ENCODE measurements at regions not wholly inside any gene's neighbourhood (a gene's known extent, or its start where the extent isn't known, plus 50 kb on each side); places are given as distances from the start of the nearest gene placed in this dataset.
A peak's percentile ranks its signal among the peaks of the same experiment; 100 is the strongest.

- H3K4me1 ChIP-seq (ENCODE audit: control insufficient read depth, extremely low read depth, insufficient read depth, low read length): peaks cover 18% of the 10 kb centered on the region
- peak; percentile 88 to 98 for DNase-seq (ENCODE audit: low read depth in 2 of 2)
- no peaks in the 10 kb centered on the region for H3K36me3 ChIP-seq (ENCODE audit: control insufficient read depth, insufficient read depth, low read length)
- H3K4me3 ChIP-seq (replicated peaks in 1 of 4; ENCODE audit: control extremely low read depth in 1 of 4, insufficient read depth in 1 of 4, low read depth in 3 of 4, low read length in 4 of 4): peak overlapping the region in 1 of 4 experiments; percentile 16
- H3K79me2 ChIP-seq (ENCODE audit: control insufficient read depth, insufficient read depth, low read length): no peaks in the 10 kb centered on the region
- TF ChIP-seq EZH2 (IDR thresholded peaks at IDR 0.05; ENCODE audit: low read length, missing control alignments) (no peak), CTCF (conservative IDR thresholded peaks at IDR 0.05 in 1 of 2, IDR thresholded peaks at IDR 0.05 in 1 of 2; ENCODE audit: low read depth in 1 of 2, low read length in 2 of 2) (no peak)
- no peaks in the 10 kb centered on the region for H3K9me3 ChIP-seq (ENCODE audit: control insufficient read depth, insufficient read depth, low read depth, low read length)
- peak overlapping the region; percentile 63 for H3K9ac ChIP-seq (ENCODE audit: insufficient read depth, low read length)
- H2AFZ ChIP-seq (ENCODE audit: low read length): peak overlapping the region; percentile 66
- peak overlapping the region; percentile 73 for H3K4me2 ChIP-seq (ENCODE audit: extremely low read depth, insufficient read depth, low read length)
- peak overlapping the region; percentile 97 for H3K27ac ChIP-seq (ENCODE audit: insufficient read depth, low read length)
- no peaks in the 10 kb centered on the region for H4K20me1 ChIP-seq (ENCODE audit: control insufficient read depth, extremely low read depth, insufficient read depth, low read length)
- H3K27me3 ChIP-seq (ENCODE audit: control insufficient read depth, insufficient read depth, low read length): no peaks in the 10 kb centered on the region
Measured at GRCh38 chr12:116455540-116456329, 103.4 kb upstream of the MAP1LC3B2 start.

GRCh38 chr12:116456330-116457082 lies 102.7 kb upstream of the MAP1LC3B2 start:
- TF ChIP-seq CTCF (conservative IDR thresholded peaks at IDR 0.05 in 1 of 2, IDR thresholded peaks at IDR 0.05 in 1 of 2; ENCODE audit: low read depth in 1 of 2, low read length in 2 of 2): no peak
- no peak for TF ChIP-seq EZH2 (IDR thresholded peaks at IDR 0.05; ENCODE audit: low read length, missing control alignments)
- peak overlapping the region; percentile 66 for H2AFZ ChIP-seq (ENCODE audit: low read length)
- H3K4me3 ChIP-seq (replicated peaks in 1 of 4; ENCODE audit: control extremely low read depth in 1 of 4, insufficient read depth in 1 of 4, low read depth in 3 of 4, low read length in 4 of 4): peak overlapping the region in 1 of 4 experiments; percentile 16
- peak in 1 of 2 donors; percentile 27 for DNase-seq (ENCODE audit: low read depth in 2 of 2)
- H4K20me1 ChIP-seq (ENCODE audit: control insufficient read depth, extremely low read depth, insufficient read depth, low read length): no peaks in the 10 kb centered on the region
- peak overlapping the region; percentile 97 for H3K27ac ChIP-seq (ENCODE audit: insufficient read depth, low read length)
- H3K27me3 ChIP-seq (ENCODE audit: control insufficient read depth, insufficient read depth, low read length): no peaks in the 10 kb centered on the region
- no peaks in the 10 kb centered on the region for H3K79me2 ChIP-seq (ENCODE audit: control insufficient read depth, insufficient read depth, low read length)
- H3K4me2 ChIP-seq (ENCODE audit: extremely low read depth, insufficient read depth, low read length): peak overlapping the region; percentile 73
- peak overlapping the region; percentile 49 for H3K9ac ChIP-seq (ENCODE audit: insufficient read depth, low read length)
- no peaks in the 10 kb centered on the region for H3K9me3 ChIP-seq (ENCODE audit: control insufficient read depth, insufficient read depth, low read depth, low read length)
- peaks cover 18% of the 10 kb centered on the region for H3K4me1 ChIP-seq (ENCODE audit: control insufficient read depth, extremely low read depth, insufficient read depth, low read length)
- no peaks in the 10 kb centered on the region for H3K36me3 ChIP-seq (ENCODE audit: control insufficient read depth, insufficient read depth, low read length)

GRCh38 chr12:116458492-116458891 lies 100.7 kb upstream of the MAP1LC3B2 start:
- no peak overlapping the region for H3K27ac ChIP-seq (ENCODE audit: insufficient read depth, low read length)
- no peak overlapping the region for H3K4me3 ChIP-seq (replicated peaks in 1 of 4; ENCODE audit: control extremely low read depth in 1 of 4, insufficient read depth in 1 of 4, low read depth in 3 of 4, low read length in 4 of 4)
- H3K9ac ChIP-seq (ENCODE audit: insufficient read depth, low read length): no peak overlapping the region
- no peaks in the 10 kb centered on the region for H3K27me3 ChIP-seq (ENCODE audit: control insufficient read depth, insufficient read depth, low read length)
- H3K4me2 ChIP-seq (ENCODE audit: extremely low read depth, insufficient read depth, low read length): no peak overlapping the region
- H4K20me1 ChIP-seq (ENCODE audit: control insufficient read depth, extremely low read depth, insufficient read depth, low read length): no peaks in the 10 kb centered on the region
- peaks cover 18% of the 10 kb centered on the region for H3K4me1 ChIP-seq (ENCODE audit: control insufficient read depth, extremely low read depth, insufficient read depth, low read length)
- H3K9me3 ChIP-seq (ENCODE audit: control insufficient read depth, insufficient read depth, low read depth, low read length): no peaks in the 10 kb centered on the region
- TF ChIP-seq EZH2 (IDR thresholded peaks at IDR 0.05; ENCODE audit: low read length, missing control alignments) (no peak), CTCF (conservative IDR thresholded peaks at IDR 0.05 in 1 of 2, IDR thresholded peaks at IDR 0.05 in 1 of 2; ENCODE audit: low read depth in 1 of 2, low read length in 2 of 2) (no peak)
- no peak for DNase-seq (ENCODE audit: low read depth in 2 of 2)
- H3K79me2 ChIP-seq (ENCODE audit: control insufficient read depth, insufficient read depth, low read length): no peaks in the 10 kb centered on the region
- no peaks in the 10 kb centered on the region for H3K36me3 ChIP-seq (ENCODE audit: control insufficient read depth, insufficient read depth, low read length)
- no peak overlapping the region for H2AFZ ChIP-seq (ENCODE audit: low read length)

Measured in fibroblast of lung (primary cell).